ENCODE measurements at regions not wholly inside any gene's neighbourhood (a gene's known extent, or its start where the extent isn't known, plus 50 kb on each side); places are given as distances from the start of the nearest gene placed in this dataset.

DNA sequence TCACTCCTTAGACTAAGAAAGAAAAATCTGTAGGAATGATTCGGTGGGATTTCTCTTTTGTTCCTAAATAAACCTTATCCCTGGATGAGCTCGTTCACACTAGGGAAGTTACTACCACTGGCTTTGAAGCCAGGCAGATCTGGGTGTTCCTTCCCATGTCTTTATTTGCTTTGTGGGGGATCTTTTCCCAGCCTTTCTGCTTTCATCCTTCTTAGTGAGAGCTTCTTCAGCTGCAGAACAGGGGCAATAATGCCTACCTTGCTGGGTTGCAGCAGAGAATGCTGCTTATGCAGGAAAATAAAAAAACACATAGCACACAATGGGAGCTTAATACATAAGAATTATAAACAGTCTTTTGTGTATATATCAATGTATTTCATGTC, 292.1 kb downstream of the SOX11 start:
- Histone ChIP-seq H3K36me3 (ENCODE audit: low read depth) (no peaks in the 10 kb centered on the region), H3K79me2 (ENCODE audit: low read depth) (no peaks in the 10 kb centered on the region), H3K27me3 (ENCODE audit: insufficient read depth, low read depth) (peaks cover 78% of the 10 kb centered on the region), H3K4me1 (replicated peaks; ENCODE audit: insufficient read depth) (no peaks in the 10 kb centered on the region), H3K27ac (no peak overlapping the region), H3F3A (ENCODE audit: insufficient read depth, low read depth) (no peaks in the 10 kb centered on the region), H4K20me1 (ENCODE audit: insufficient read depth) (no peaks in the 10 kb centered on the region), H3K9me3 (ENCODE audit: insufficient read depth, low read depth) (no peaks in the 10 kb centered on the region), H2AFZ (no peak overlapping the region), H3K9me2 (ENCODE audit: insufficient read depth) (no peaks in the 10 kb centered on the region), H3K4me3 (no peak overlapping the region), H3K4me2 (no peak overlapping the region)
- no TSS peak for BruUV-seq (replicated peaks)
- POLR2A ChIA-PET (ENCODE audit: unreplicated experiment) = no interaction called here
- DNase-seq = no peak
- intact Hi-C loops (cut with micrococcal nuclease; ENCODE audit: unreplicated experiment) = no loop called here
- CTCF ChIA-PET = no interaction called here
- TF ChIP-seq EZH2 (IDR thresholded peaks at IDR 0.05; ENCODE audit: low read depth) (no peak), CTCF (conservative IDR thresholded peaks at IDR 0.05) (no peak)

GRCh38 chr2:5984946-5985345, 292.8 kb downstream of the SOX11 start:
- ChIA-PET POLR2A (ENCODE audit: unreplicated experiment) (no interaction called here), CTCF (no interaction called here)
- H2AFZ ChIP-seq = no peak overlapping the region

GRCh38 chr2:5985536-5986385, 293.6 kb downstream of the SOX11 start:
- no peak for DNase-seq
- H3K79me2 ChIP-seq (ENCODE audit: low read depth) = no peaks in the 10 kb centered on the region
- intact Hi-C loops (cut with micrococcal nuclease; ENCODE audit: unreplicated experiment) = no loop called here
- peaks cover 74% of the 10 kb centered on the region for H3K27me3 ChIP-seq (ENCODE audit: insufficient read depth, low read depth)
- POLR2A ChIA-PET (ENCODE audit: unreplicated experiment) = no interaction called here
- H3K9me2 ChIP-seq (ENCODE audit: insufficient read depth) = no peaks in the 10 kb centered on the region
- CTCF ChIA-PET = no interaction called here
- no peaks in the 10 kb centered on the region for H3K9me3 ChIP-seq (ENCODE audit: insufficient read depth, low read depth)
- no peak overlapping the region for H2AFZ ChIP-seq
- H3K4me3 ChIP-seq = no peak overlapping the region
- no peaks in the 10 kb centered on the region for H3K4me1 ChIP-seq (replicated peaks; ENCODE audit: insufficient read depth)
- no TSS peak for BruUV-seq (replicated peaks)
- no peaks in the 10 kb centered on the region for H3K36me3 ChIP-seq (ENCODE audit: low read depth)
- TF ChIP-seq EZH2 (IDR thresholded peaks at IDR 0.05; ENCODE audit: low read depth) (no peak), CTCF (conservative IDR thresholded peaks at IDR 0.05) (no peak)
- no peaks in the 10 kb centered on the region for H3F3A ChIP-seq (ENCODE audit: insufficient read depth, low read depth)
- H3K4me2 ChIP-seq = no peak overlapping the region
- no peak overlapping the region for H3K27ac ChIP-seq
- no peaks in the 10 kb centered on the region for H4K20me1 ChIP-seq (ENCODE audit: insufficient read depth)

More at GRCh38 chr2:5984946-5985345, 292.8 kb downstream of the SOX11 start:
- no peaks in the 10 kb centered on the region for H4K20me1 ChIP-seq (ENCODE audit: insufficient read depth)
- no peaks in the 10 kb centered on the region for H3F3A ChIP-seq (ENCODE audit: insufficient read depth, low read depth)
- H3K4me2 ChIP-seq = no peak overlapping the region
- no peaks in the 10 kb centered on the region for H3K4me1 ChIP-seq (replicated peaks; ENCODE audit: insufficient read depth)
- no peak overlapping the region for H3K27ac ChIP-seq
- H3K9me2 ChIP-seq (ENCODE audit: insufficient read depth) = no peaks in the 10 kb centered on the region
- no peak for TF ChIP-seq EZH2 (IDR thresholded peaks at IDR 0.05; ENCODE audit: low read depth)
- TF ChIP-seq CTCF (conservative IDR thresholded peaks at IDR 0.05) = no peak
- H3K79me2 ChIP-seq (ENCODE audit: low read depth) = no peaks in the 10 kb centered on the region
- no peaks in the 10 kb centered on the region for H3K9me3 ChIP-seq (ENCODE audit: insufficient read depth, low read depth)
- BruUV-seq (replicated peaks) = no TSS peak
- no peak overlapping the region for H3K4me3 ChIP-seq
- no peaks in the 10 kb centered on the region for H3K36me3 ChIP-seq (ENCODE audit: low read depth)
- intact Hi-C loops (cut with micrococcal nuclease; ENCODE audit: unreplicated experiment) = no loop called here
- DNase-seq = no peak
- peaks cover 74% of the 10 kb centered on the region for H3K27me3 ChIP-seq (ENCODE audit: insufficient read depth, low read depth)

Data from PC-9 (cell line).